Right lobe of liver (tissue), 4 donors: ENCODE measurements at regions not wholly inside any gene's neighbourhood (a gene's known extent, or its start where the extent isn't known, plus 50 kb on each side); places are given as distances from the start of the nearest gene placed in this dataset.

Experiments
- POLR2A ChIP-seq: fragments of 450-650 bp; IDR thresholded peaks from one replicate; pipeline ENCODE4 v1.6.1; 2017; ENCODE audit warnings: antibody characterized with exemption, mild to moderate bottlenecking
- TF ChIP-seq, protein P1 (sequence below), 4 donors: fragments of 200-600 bp in 3 of 4; fragments of 450-650 bp in 1 of 4; IDR thresholded peaks; one replicate each; pipeline versions ENCODE4 v1.5.1 to v1.8.0; 2016 to 2022; ENCODE audit warnings: antibody characterized with exemption in 4 of 4, mild to moderate bottlenecking in 2 of 4
- donor health status: DM: no; HTN: no; CAD: no.
- donor health status: DM: no; HTN: no; CAD: no.
- donor health status: DM: no; HTN: yes; CAD: no.

DNA sequence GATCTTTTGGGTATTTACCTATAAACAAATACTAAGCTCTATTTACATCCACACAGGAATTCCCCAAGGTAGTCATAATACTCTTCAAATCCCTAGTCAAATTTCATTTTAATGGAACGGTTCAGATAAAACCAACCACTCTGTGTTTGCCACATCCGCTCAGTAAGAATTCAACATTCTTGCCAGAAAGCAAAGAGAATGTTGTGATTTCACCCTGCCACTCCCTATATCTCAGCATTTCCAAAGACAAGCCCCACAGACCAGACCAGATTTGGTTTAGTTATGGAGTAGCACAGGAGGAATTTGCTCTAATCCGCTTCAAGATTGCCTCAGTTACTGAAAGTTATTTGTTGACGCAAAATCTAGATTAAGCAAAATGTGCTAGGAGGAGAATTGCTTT, 105.6 kb upstream of the SERP2 start:
- no peak for TF ChIP-seq POLR2A
- TF ChIP-seq, protein P1, sequence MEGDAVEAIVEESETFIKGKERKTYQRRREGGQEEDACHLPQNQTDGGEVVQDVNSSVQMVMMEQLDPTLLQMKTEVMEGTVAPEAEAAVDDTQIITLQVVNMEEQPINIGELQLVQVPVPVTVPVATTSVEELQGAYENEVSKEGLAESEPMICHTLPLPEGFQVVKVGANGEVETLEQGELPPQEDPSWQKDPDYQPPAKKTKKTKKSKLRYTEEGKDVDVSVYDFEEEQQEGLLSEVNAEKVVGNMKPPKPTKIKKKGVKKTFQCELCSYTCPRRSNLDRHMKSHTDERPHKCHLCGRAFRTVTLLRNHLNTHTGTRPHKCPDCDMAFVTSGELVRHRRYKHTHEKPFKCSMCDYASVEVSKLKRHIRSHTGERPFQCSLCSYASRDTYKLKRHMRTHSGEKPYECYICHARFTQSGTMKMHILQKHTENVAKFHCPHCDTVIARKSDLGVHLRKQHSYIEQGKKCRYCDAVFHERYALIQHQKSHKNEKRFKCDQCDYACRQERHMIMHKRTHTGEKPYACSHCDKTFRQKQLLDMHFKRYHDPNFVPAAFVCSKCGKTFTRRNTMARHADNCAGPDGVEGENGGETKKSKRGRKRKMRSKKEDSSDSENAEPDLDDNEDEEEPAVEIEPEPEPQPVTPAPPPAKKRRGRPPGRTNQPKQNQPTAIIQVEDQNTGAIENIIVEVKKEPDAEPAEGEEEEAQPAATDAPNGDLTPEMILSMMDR (IDR thresholded peaks at IDR 0.05): no peak
